HG03108 (cell line): ENCODE measurements at regions not wholly inside any gene's neighbourhood (a gene's known extent, or its start where the extent isn't known, plus 50 kb on each side); places are given as distances from the start of the nearest gene placed in this dataset.

Source experiments
- ATAC-seq: cut with Tn5 transposase; IDR thresholded peaks from one replicate; pipeline ENCODE4 v1.9.1; 2021; ENCODE audit warnings: moderate library complexity; ENCODE audit not compliant: unreplicated experiment

DNA sequence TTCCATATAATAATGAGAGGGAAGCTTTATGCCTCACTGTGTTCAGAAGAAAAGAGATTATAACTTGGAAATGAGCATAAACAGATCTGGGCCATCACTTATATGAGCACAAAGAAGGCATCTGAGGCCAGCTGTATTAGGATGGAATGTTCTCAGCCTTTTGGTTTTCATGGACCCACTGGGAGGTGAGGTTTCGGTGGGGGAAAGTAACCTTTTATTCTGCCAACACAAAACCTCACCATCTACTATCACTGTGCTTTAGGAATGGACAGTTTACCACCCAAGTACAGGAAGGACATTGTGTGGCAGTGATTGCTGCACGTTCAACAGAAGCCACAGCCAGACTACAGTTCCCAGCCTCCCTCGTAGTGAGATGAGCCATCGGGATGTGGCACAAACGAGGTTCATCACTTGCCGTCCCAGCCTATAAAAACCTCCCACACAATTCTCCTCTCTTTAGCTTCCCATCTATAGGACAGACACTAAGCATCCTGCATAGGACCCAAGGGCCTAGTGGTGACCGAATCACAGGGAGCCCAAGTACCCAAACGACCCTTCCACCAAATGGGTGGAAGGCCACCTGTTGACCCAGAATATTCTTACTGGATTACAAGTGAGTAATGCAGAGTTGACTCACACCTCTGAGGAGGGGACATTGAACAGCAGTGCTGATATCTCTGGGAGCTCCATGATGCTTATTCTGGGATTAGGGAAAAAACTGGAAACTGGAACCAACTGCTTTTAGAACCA lies 121.5 kb upstream of the RAG2 start:
- no peak for ATAC-seq

DNA sequence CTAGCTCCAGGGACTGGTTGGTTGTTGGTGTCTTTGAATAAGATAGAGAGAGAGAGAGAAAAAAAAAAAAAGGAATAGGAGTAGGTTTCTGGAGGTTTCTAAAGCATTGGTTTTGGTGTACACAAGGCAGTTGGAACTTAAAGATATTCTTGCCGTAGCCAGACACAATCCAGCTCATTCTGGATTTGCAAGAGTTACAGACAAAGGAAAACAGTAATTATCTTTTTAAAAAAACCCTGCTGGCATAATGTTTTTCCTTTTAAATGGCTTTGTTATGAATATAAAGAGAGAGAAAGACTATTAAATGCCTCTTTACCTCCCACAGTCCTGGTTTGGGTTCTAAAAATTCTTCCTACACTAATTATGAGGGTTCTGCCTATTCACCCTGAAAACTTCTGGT lies 120.4 kb upstream of the RAG2 start:
- ATAC-seq: no peak

DNA sequence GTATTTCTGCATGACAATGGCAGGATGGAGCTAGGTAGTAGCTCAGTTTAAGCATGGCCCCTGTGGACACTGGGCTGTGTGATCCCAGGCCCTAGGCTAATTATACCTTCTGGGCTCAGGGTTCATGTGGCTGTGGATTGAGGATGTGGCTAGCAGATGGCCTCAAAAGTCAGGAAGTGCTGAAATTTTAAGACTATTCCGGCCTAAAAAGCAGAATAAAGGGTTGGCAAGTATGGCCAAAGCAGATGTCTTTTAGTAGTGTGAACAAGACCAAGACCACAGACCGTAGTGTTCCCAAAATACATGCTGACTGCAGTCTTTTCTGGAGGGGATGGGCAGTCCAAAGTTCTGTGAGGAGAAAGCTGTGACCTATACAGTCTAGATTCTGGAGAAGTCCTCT lies 115.7 kb upstream of the RAG2 start:
- no peak for ATAC-seq

GRCh38 chr11:36711104-36711825 lies 113.2 kb upstream of the RAG2 start:
- ATAC-seq: no peak
